HG03064 (cell line): ENCODE measurements at regions not wholly inside any gene's neighbourhood (a gene's known extent, or its start where the extent isn't known, plus 50 kb on each side); places are given as distances from the start of the nearest gene placed in this dataset.

Experiments used
- ATAC-seq: cut with Tn5 transposase; IDR thresholded peaks from one replicate; pipeline ENCODE4 v1.9.1; 2021; ENCODE audit warnings: low read depth; ENCODE audit not compliant: unreplicated experiment

DNA sequence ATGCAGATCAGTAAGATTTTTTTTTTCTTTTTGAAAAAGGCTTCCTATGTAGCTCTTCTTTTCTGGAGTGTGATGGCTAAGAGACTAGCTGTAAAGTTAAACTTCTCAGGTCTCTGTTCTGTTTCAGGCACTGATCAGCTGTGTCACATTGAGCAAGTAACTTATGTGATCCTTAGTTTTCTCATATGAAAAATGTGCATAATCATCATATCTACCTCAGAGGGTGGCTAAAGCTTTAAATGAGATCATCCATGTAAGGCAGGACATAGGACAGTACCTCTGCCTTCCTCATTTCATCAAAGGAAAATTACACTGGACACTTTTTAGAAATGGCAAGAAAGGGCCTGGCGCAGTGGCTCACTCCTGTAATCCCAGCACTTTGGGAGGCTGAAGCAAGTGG is 235.9 kb upstream of the TYRP1 start:
- ATAC-seq, result no peak

DNA sequence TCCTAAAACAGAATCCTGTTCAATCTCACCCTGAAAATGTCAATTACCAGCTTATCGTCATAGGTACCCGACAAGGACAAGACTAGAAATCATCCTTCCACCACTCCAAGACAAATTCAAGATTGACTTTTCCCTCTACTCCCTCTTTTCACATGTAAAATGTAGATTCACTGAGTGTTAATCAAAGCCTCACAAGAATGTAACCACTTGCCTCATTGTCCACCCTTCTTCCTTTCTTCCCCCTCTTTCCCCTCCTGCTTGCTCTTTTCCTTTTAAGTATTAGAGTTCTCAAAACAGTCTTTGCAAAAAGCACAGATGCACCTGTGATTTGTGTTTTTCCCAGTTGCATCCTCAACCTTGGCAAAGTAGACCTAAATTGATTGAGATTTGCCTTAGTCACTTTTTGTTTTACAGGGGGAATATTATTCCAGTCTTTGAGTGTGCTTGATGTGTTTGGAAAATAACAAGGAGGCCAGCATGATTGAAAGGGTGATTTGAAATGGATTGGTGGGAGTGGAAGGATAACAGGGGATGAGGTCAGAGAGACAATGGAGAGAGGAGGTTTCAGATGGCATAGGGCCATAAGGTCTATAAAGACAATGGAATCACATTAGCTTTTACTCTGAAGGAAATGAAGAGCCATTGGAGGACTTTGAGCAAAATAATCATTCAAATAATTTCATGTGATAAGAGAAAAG is 231.3 kb upstream of the TYRP1 start:
- no peak for ATAC-seq

DNA sequence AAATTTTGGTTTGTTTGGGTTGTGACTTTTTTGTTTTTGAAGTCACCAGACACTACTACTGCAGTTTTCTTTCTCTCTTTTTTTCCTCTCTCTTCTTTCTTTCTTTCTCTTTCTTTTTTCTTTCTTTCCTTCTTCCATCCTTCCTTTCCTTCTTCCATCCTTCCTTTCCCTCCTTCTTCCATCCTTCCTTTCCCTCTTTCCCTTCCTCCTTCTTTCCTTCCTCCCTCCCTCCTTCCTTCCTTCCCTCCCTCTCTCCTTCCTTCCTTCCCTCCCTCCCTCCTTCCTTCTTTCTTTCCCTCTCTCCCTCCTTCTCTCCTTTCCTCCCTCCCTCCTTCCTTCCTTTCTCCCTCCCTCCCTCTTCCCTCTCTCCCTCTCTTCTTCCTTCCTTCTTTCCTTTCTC is 230.3 kb upstream of the TYRP1 start:
- no peak for ATAC-seq

DNA sequence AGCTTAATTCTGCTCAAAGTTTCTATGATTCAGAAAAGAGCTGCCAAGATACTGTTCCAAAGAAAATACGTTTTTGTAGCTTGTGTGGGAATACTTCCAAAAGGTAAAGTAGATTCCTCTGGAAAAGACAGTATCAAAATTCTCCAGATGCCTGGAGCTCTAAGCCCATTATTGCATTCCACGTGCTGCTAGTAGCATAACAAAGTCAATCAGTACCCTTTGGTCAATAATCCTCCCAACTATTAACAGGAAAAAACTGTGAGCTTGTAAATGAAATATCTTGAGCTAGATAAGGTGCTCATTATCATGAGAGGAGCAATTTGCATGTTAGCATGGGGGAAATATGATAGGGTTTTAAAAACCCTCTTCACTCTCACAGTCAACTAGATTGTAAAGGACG is 229.5 kb upstream of the TYRP1 start:
- no peak for ATAC-seq

DNA sequence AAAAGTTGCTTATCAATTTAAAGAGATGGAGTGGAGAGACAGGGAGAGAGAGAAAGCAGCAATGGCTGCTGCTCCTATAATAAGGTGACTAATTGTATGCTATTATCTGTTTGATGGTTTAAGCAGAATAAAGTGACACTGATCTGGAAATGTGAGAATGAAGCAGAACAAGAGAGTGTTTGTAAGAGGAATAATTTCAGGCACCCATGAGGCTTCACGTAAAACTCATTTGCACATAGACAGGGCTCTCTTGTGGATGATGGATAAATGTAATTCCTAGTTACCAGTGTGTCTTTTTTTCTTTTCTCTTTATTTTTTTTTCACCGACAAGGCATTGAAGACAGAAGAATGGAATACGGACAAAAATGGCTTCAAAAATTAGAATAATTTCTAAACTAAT is 228.8 kb upstream of the TYRP1 start:
- no peak for ATAC-seq

GRCh38 chr9:12464910-12465512 is 228.2 kb upstream of the TYRP1 start:
- ATAC-seq, result no peak

- ATAC-seq, result no peak
Observed at GRCh38 chr9:12469084-12469483, 224.1 kb upstream of the TYRP1 start.

GRCh38 chr9:12494411-12494810 is 198.8 kb upstream of the TYRP1 start:
- no peak for ATAC-seq

GRCh38 chr9:12497790-12498189 is 195.4 kb upstream of the TYRP1 start:
- ATAC-seq, result no peak

DNA sequence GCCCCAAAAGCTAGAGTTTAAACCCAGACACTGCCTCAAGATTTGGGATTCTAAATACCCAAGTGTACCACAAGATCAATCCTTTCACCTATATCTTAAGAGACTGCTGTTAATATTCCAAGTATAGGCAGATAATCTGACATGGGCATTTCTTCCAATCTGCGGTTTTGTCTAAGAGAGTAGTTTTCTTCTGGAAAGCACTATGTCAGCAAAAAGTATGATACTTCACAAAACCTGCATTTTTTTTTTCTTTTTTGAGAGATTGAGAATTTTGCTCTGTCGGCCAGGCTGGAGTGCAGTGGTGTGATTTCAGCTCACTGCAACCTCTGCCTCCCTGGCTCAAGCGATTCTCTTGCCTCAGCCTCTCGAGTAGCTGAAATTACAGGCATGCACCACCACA is 190.7 kb upstream of the TYRP1 start:
- ATAC-seq, result no peak

GRCh38 chr9:12503606-12504122 is 189.5 kb upstream of the TYRP1 start:
- no peak for ATAC-seq

DNA sequence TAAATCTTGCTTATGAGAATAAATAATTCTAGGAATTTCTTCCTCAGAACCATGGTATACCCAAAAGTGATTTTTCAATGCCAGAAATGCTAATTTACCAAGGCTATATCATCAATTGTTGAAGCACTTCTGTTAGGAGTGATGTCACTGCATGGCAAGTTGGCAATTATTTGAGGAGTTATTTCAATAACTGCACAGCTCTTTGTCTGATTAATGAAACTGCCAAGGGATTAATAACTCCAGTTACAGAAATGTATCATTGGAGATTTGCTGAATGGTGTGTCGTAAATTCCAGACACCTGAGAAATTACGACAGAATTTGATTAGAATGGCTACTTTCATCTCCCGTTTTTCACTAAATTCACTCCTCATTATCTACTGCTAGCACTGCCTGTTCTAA is 182.6 kb upstream of the TYRP1 start:
- ATAC-seq, result no peak

- no peak for ATAC-seq
Observed at GRCh38 chr9:12511726-12512125, 181.5 kb upstream of the TYRP1 start.

DNA sequence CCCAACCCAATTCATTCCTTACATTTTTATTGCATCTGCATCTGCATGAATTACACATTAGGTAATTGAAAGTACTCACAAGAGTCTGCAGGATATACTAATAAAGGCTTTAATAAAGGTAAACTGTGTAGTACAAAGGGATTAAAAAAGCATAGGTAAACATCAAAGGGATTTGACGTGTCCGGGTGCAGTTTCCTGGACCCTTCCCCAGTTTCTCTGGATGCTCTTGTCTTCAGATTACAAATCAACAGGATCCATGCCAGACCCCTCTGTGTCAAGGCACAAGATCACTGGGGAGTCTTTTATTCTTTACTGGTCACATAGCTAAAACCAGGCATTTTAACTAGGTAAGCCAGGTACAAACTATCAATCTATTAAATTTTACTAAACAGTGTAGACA is 177.2 kb upstream of the TYRP1 start:
- ATAC-seq, result no peak

DNA sequence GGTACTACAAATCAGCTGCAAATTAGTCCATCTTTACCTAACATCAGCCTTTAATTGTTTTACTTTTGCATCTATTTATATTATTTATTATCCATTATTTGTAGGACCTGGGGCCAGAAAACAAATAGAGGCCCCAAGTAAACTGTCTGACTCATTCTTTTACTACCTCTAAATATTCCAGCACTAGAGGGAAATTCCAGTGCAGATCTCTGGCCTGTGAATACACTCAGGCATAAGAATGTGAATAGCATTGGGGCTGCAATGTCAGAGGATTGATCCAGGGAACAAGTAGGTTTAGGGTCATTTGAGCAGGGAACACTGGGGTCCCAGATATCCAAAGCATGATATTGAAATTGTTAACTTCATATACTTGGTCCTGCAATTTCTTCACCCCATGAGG is 176.6 kb upstream of the TYRP1 start:
- no peak for ATAC-seq

DNA sequence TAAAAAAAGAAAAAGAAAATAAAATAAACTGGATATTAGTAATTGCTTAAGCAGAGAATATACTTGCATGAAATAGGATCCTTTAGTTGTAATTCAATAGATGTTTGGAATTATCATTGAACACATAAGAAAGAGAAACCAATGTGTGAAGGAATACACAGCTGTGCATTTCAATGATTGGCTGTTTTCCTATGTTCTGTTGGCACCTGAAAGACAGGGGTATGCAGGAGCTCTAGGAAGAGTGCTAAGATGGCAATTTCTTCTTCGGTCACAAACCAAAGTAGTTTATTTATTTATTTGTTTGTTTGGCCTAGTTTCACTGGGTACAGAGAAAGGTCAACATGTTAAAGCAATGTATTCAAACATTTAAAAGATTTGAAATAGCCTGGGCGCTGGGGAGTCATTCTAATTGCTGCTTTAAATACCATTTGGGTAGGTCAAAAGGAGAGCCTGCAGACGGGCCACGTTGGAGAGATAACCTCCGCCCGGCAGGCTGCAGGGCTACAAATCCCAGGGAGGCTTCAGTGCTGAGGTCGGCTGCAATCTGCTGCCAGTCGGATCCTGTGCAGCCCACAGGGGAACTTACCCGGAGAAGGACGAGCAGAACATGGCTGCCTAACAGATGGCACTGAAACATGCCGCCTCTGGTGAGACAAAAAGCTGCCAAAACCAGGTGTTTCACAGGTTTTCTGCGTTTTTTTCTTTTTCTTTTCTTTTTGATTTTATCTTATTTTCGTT is 154.2 kb upstream of the TYRP1 start:
- ATAC-seq, result no peak

GRCh38 chr9:12539580-12539975 is 153.6 kb upstream of the TYRP1 start:
- ATAC-seq, result no peak

GRCh38 chr9:12544700-12545099 is 148.5 kb upstream of the TYRP1 start:
- ATAC-seq, result no peak

DNA sequence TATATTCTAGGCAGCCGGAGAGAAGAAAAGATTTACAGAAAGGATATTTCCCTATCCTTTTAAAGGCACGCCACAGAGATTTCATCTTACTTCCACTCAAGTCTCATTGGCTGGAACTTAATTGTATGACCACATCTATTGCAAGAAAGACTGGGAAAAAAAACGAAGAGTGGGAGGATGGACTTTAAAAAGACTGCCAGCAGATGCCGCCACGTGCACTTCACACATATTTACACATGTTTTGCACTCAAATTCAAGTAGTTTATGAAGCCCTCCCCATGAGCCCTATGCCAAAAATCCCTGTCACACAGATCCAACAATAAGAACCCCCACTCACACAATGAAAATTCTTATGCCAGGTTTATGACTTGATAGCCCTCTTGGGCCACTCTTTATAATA is 138.5 kb upstream of the TYRP1 start:
- no peak for ATAC-seq

GRCh38 chr9:12566404-12567090 is 126.6 kb upstream of the TYRP1 start:
- ATAC-seq, result no peak
